ENCODE measurements at regions not wholly inside any gene's neighbourhood (a gene's known extent, or its start where the extent isn't known, plus 50 kb on each side); places are given as distances from the start of the nearest gene placed in this dataset.

DNA sequence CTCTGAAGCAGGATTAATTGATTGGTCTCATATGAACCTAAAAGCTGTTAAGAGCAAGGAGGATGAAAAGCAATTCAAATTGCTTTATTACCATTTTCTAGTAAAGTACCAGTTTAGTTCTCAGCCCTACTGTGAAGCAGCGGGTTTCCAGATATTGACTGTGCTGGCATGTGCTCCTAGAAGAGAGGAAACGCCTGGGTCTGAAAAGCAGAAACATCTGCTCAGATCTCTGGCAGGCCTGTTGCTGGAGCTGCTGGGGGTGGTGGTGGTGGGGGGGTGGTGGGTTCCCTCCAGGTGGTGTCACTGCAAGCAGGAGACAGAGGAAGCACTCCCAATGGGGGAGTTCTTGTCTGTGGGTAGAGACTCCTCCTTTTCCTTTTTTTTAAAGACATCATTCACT is 105.5 kb upstream of the ZNF462 start:
- Histone ChIP-seq H3K79me2 (ENCODE audit: insufficient read depth, low read depth, low read length) (no peaks in the 10 kb centered on the region), H3K27ac (ENCODE audit: low read depth, low read length, poor library complexity, severe bottlenecking) (no peak overlapping the region), H3K4me2 (ENCODE audit: low read length) (peak overlapping the region; percentile 37), H3K9me2 (ENCODE audit: insufficient read depth, low read length) (no peaks in the 10 kb centered on the region), H2AFZ (ENCODE audit: low read length) (peak overlapping the region; percentile 42), H3K36me3 (ENCODE audit: insufficient read depth, low read length) (no peaks in the 10 kb centered on the region), H4K20me1 (ENCODE audit: insufficient read depth, low read length) (no peaks in the 10 kb centered on the region), H3K4me3 (ENCODE audit: low read depth, low read length, poor library complexity, severe bottlenecking) (no peak overlapping the region), H3K9me3 (ENCODE audit: low read length) (no peaks in the 10 kb centered on the region), H3K4me1 (ENCODE audit: insufficient read depth, low read length, poor library complexity, severe bottlenecking) (peaks cover 66% of the 10 kb centered on the region)
- ChIA-PET POLR2A (interaction anchor here (1.0 kb wide), 1 partner anchor 9 kb away, joined by 3 read pairs; no protein-coding TSS in a partner anchor), CTCF (ENCODE audit: unreplicated experiment) (no interaction called here)
- intact Hi-C loops (cut with micrococcal nuclease; ENCODE audit: unreplicated experiment), result loop anchor here (10.0 kb wide), 1 partner anchor 527 kb away; the partner anchor contains the start of gene RAD23B
- BruUV-seq (replicated peaks), result no TSS peak
- peak; percentile 35 for DNase-seq (ENCODE audit: low spot score)
- TF ChIP-seq, protein P1, sequence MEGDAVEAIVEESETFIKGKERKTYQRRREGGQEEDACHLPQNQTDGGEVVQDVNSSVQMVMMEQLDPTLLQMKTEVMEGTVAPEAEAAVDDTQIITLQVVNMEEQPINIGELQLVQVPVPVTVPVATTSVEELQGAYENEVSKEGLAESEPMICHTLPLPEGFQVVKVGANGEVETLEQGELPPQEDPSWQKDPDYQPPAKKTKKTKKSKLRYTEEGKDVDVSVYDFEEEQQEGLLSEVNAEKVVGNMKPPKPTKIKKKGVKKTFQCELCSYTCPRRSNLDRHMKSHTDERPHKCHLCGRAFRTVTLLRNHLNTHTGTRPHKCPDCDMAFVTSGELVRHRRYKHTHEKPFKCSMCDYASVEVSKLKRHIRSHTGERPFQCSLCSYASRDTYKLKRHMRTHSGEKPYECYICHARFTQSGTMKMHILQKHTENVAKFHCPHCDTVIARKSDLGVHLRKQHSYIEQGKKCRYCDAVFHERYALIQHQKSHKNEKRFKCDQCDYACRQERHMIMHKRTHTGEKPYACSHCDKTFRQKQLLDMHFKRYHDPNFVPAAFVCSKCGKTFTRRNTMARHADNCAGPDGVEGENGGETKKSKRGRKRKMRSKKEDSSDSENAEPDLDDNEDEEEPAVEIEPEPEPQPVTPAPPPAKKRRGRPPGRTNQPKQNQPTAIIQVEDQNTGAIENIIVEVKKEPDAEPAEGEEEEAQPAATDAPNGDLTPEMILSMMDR (conservative IDR thresholded peaks at IDR 0.05; ENCODE audit: low read length), result no peak
- TF ChIP-seq EZH2phosphoT487 (IDR thresholded peaks at IDR 0.05; ENCODE audit: borderline replicate concordance, low read depth, low read length), result no peak

DNA sequence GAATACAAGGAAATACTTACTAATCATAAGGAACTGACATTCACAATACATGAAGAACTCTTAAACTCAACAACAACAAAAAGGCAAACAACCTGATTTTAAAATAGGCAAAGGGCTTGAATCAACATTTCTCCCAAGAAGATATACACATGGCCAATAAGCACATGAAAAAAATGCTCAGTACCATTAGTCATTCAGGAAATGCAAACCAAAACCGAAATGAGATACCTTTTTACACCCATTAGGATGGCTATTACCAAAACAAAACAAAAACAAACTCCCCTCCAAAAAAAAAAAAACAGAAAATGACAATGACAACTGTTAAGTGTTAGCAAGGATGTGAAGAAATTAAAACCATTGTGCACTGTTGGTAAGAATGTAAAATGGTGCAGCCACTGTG is 104.1 kb upstream of the ZNF462 start:
- Histone ChIP-seq H3K4me3 (ENCODE audit: low read depth, low read length, poor library complexity, severe bottlenecking) (no peak overlapping the region), H3K79me2 (ENCODE audit: insufficient read depth, low read depth, low read length) (no peaks in the 10 kb centered on the region), H3K27ac (ENCODE audit: low read depth, low read length, poor library complexity, severe bottlenecking) (no peak overlapping the region), H3K9me2 (ENCODE audit: insufficient read depth, low read length) (no peaks in the 10 kb centered on the region), H3K4me2 (ENCODE audit: low read length) (no peak overlapping the region), H3K4me1 (ENCODE audit: insufficient read depth, low read length, poor library complexity, severe bottlenecking) (peaks cover 52% of the 10 kb centered on the region), H2AFZ (ENCODE audit: low read length) (peak overlapping the region; percentile 41), H4K20me1 (ENCODE audit: insufficient read depth, low read length) (no peaks in the 10 kb centered on the region), H3K9me3 (ENCODE audit: low read length) (no peaks in the 10 kb centered on the region), H3K36me3 (ENCODE audit: insufficient read depth, low read length) (no peaks in the 10 kb centered on the region)
- no TSS peak for BruUV-seq (replicated peaks)
- intact Hi-C loops (cut with micrococcal nuclease; ENCODE audit: unreplicated experiment), result loop anchor here (10.0 kb wide), 1 partner anchor 526 kb away; the partner anchor contains the start of gene RAD23B
- no peak for DNase-seq (ENCODE audit: low spot score)
- CTCF ChIA-PET (ENCODE audit: unreplicated experiment), result no interaction called here
- POLR2A ChIA-PET, result no interaction called here
- no peak for TF ChIP-seq EZH2phosphoT487 (IDR thresholded peaks at IDR 0.05; ENCODE audit: borderline replicate concordance, low read depth, low read length)
- TF ChIP-seq, protein P1 (conservative IDR thresholded peaks at IDR 0.05; ENCODE audit: low read length), result no peak

DNA sequence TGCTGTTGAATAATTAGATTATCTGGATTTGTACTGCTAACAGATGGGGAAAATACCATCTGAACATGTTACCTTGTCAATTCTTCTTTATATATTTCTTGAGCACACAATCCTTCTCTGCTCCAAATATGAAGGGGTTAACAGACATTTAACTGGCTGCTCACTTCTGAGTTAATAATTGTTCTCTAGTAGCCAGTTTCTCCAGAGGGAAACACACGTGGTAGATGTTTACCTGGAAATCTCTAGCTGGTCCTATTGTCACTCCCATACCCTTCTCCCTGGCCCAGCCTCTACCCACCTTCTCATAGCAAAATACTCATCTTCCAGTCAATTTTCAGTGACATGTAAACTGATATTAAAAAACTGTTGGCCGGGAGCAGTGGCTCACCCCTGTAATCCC is 101.5 kb upstream of the ZNF462 start:
- H3K79me2 ChIP-seq (ENCODE audit: insufficient read depth, low read depth, low read length), result no peaks in the 10 kb centered on the region
- H3K9me3 ChIP-seq (ENCODE audit: low read length), result no peaks in the 10 kb centered on the region
- ChIA-PET CTCF (ENCODE audit: unreplicated experiment) (no interaction called here), POLR2A (no interaction called here)
- no peak overlapping the region for H3K27ac ChIP-seq (ENCODE audit: low read depth, low read length, poor library complexity, severe bottlenecking)
- TF ChIP-seq, protein P1 (conservative IDR thresholded peaks at IDR 0.05; ENCODE audit: low read length), result no peak
- TF ChIP-seq EZH2phosphoT487 (IDR thresholded peaks at IDR 0.05; ENCODE audit: borderline replicate concordance, low read depth, low read length), result no peak
- peaks cover 26% of the 10 kb centered on the region for H3K4me1 ChIP-seq (ENCODE audit: insufficient read depth, low read length, poor library complexity, severe bottlenecking)
- no peak overlapping the region for H3K4me2 ChIP-seq (ENCODE audit: low read length)
- no peaks in the 10 kb centered on the region for H3K9me2 ChIP-seq (ENCODE audit: insufficient read depth, low read length)
- H4K20me1 ChIP-seq (ENCODE audit: insufficient read depth, low read length), result no peaks in the 10 kb centered on the region
- DNase-seq (ENCODE audit: low spot score), result no peak
- H2AFZ ChIP-seq (ENCODE audit: low read length), result no peak overlapping the region
- no peaks in the 10 kb centered on the region; the same call in 1 of the 2 replicates for H3K36me3 ChIP-seq (ENCODE audit: insufficient read depth, low read length)
- no peak overlapping the region for H3K4me3 ChIP-seq (ENCODE audit: low read depth, low read length, poor library complexity, severe bottlenecking)
- no TSS peak for BruUV-seq (replicated peaks)
- intact Hi-C loops (cut with micrococcal nuclease; ENCODE audit: unreplicated experiment), result no loop called here
